ENCODE measurements at regions not wholly inside any gene's neighbourhood (a gene's known extent, or its start where the extent isn't known, plus 50 kb on each side); places are given as distances from the start of the nearest gene placed in this dataset.

- Histone ChIP-seq H3K4me3 (no peak overlapping the region), H3K27ac (no peak overlapping the region)
- TF ChIP-seq CTCF (IDR thresholded peaks at IDR 0.05): no peak
- DNase-seq (ENCODE audit: low spot score): no peak
These were observed 277.4 kb upstream of the RGS6 start for GRCh38 chr14:71654810-71655209.

GRCh38 chr14:71658261-71658860 is 273.9 kb upstream of the RGS6 start:
- DNase-seq (ENCODE audit: low spot score): no peak

DNA sequence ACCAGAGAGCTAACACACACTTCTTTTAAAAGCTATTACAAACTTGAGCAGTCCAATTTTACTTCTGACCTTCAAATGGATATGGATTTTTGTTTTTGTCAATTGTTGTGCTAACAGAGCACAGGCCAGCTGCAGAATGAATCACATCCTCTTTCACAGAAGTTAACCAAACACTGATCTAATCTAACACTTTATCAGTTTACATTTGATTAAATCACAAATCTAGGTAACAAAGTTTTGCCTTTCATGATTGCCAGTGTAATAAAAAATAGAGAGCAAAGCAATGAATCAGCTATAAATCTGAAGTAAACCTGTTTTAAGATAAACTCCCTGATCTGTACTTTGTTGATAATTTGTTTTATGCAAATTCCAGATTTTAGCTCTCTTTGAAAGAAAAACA is 273.1 kb upstream of the RGS6 start:
- TF ChIP-seq CTCF (IDR thresholded peaks at IDR 0.05): no peak
- Histone ChIP-seq H3K4me3 (no peak overlapping the region), H3K27ac (no peak overlapping the region)
- DNase-seq (ENCODE audit: low spot score): no peak

More at GRCh38 chr14:71658261-71658860, 273.9 kb upstream of the RGS6 start:
- Histone ChIP-seq H3K4me3 (no peak overlapping the region), H3K27ac (no peak overlapping the region)
- TF ChIP-seq CTCF (IDR thresholded peaks at IDR 0.05): no peak

DNA sequence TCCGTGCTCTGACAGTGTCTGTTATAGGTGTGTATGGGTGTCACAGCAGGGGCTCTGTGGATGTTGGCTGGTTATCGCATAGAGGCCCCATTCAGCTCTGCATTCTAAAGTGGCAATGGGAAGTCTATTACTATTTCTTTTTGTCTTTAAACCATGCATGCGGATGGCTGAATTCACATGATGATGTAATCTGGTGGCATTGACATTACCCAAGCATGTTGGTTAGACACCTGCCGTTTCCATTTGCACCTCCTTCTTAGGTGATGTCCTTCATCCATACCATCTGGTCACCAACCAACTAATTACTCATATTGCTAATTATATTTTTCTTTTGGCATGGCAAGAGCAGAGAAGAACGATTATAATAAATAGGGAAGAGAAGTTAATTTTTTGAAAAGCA is 270.8 kb upstream of the RGS6 start:
- DNase-seq (ENCODE audit: low spot score): no peak
- Histone ChIP-seq H3K4me3 (no peak overlapping the region), H3K27ac (no peak overlapping the region)
- no peak for TF ChIP-seq CTCF (IDR thresholded peaks at IDR 0.05)

- TF ChIP-seq CTCF (IDR thresholded peaks at IDR 0.05): no peak
- no peak overlapping the region for H3K4me3 ChIP-seq
- no peak for DNase-seq (ENCODE audit: low spot score)
- no peak overlapping the region for H3K27ac ChIP-seq
These were observed 269.9 kb upstream of the RGS6 start for GRCh38 chr14:71662291-71662790.

DNA sequence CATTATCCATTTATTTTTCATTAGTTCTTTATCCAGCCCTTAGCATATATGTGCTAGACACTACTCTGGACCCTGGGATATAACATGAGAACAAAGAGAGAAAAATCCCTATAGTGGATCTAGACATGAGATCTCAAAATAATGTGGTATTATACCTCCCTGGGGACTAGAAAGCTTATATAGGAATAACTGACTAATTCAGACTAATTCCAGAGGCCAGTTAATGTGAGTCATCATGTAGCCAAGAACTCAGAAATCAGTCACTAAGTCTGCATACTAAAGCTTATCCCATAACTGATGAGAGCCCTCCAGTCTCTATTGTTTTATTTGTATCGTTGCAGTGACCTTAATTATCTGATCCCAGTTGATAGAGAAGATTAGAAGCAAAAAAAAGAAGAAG is 267.1 kb upstream of the RGS6 start:
- no peak for TF ChIP-seq CTCF (IDR thresholded peaks at IDR 0.05)
- Histone ChIP-seq H3K27ac (no peak overlapping the region), H3K4me3 (no peak overlapping the region)
- no peak for DNase-seq (ENCODE audit: low spot score)

GRCh38 chr14:71665781-71666180 is 266.4 kb upstream of the RGS6 start:
- H3K4me3 ChIP-seq: no peak overlapping the region
- no peak for DNase-seq (ENCODE audit: low spot score)
- TF ChIP-seq CTCF (IDR thresholded peaks at IDR 0.05): no peak
- H3K27ac ChIP-seq: no peak overlapping the region
